WTC11 (cell line): ENCODE measurements at regions not wholly inside any gene's neighbourhood (a gene's known extent, or its start where the extent isn't known, plus 50 kb on each side); places are given as distances from the start of the nearest gene placed in this dataset.

Source experiments
- ATAC-seq: fragments of 200-7000 bp; cut with Tn5 transposase; 2 replicates; pipeline ENCODE4 v1.10.0; 2021; ENCODE audit warnings: mild to moderate bottlenecking, moderate library complexity
- CTCF ChIA-PET: fragments of 300-600 bp; sonication (Branson Sonifier 250); formaldehyde crosslinking; loops from one replicate; lab custom pipeline; 2021; ENCODE audit warnings: antibody characterized with exemption; lab: Charles Lee
- POLR2A ChIA-PET: fragments of 350-600 bp; sonication (Branson Sonifier 250); formaldehyde crosslinking; loops from one replicate; lab custom pipeline; 2021; ENCODE audit warnings: antibody characterized with exemption; lab: Charles Lee
- DNase-seq: peaks from one replicate; pipeline ENCODE4 v3.0.0; 2021; ENCODE audit warnings: low spot score
- H3K27ac Mint-ChIP-seq: 2 replicates; pipeline ENCODE4 v1.8.0; 2021; ENCODE audit warnings: mixed read lengths
- H3K27me3 Mint-ChIP-seq: 2 replicates; pipeline ENCODE4 v1.8.0; 2021; ENCODE audit warnings: low read depth, mild to moderate bottlenecking, moderate library complexity, mixed read lengths
- H3K36me3 Mint-ChIP-seq: 2 replicates; pipeline ENCODE4 v1.8.0; 2021; ENCODE audit warnings: mixed read lengths
- H3K4me1 Mint-ChIP-seq: 2 replicates; pipeline ENCODE4 v1.8.0; 2022; ENCODE audit warnings: mixed read lengths
- H3K4me3 Mint-ChIP-seq: 2 replicates; pipeline ENCODE4 v1.8.0; 2021; ENCODE audit warnings: mild to moderate bottlenecking, moderate library complexity, mixed read lengths
- H3K9me3 Mint-ChIP-seq: 2 replicates; pipeline ENCODE4 v1.8.0; 2021; ENCODE audit warnings: mixed read lengths
- ZNF219 ChIP-seq: sonication (generic); formaldehyde crosslinking; IDR thresholded peaks from 2 replicates; pipeline ENCODE4 v1.8.0; 2023; ENCODE audit warnings: missing genetic modification reagents, mild to moderate bottlenecking, borderline replicate concordance
- ZNF671 ChIP-seq: fragments of 250-450 bp; sonication (Bioruptor Pico); IDR thresholded peaks from 2 replicates; pipeline ENCODE4 v1.8.0; 2021; ENCODE audit warnings: mild to moderate bottlenecking
- TF ChIP-seq, protein P1 (sequence below): sonication (generic); formaldehyde crosslinking; IDR thresholded peaks from 2 replicates; pipeline ENCODE4 v1.8.1; 2023; ENCODE audit warnings: mild to moderate bottlenecking, missing genetic modification reagents, moderate library complexity
- TF ChIP-seq, protein P2 (sequence below): sonication (generic); formaldehyde crosslinking; IDR thresholded peaks from 2 replicates; pipeline ENCODE4 v1.8.0; 2022; ENCODE audit warnings: mild to moderate bottlenecking, missing genetic modification reagents
- TF ChIP-seq, protein P3 (sequence below): sonication (generic); formaldehyde crosslinking; IDR thresholded peaks from 2 replicates; pipeline ENCODE4 v1.8.1; 2023; ENCODE audit warnings: mild to moderate bottlenecking, missing genetic modification reagents
- TF ChIP-seq, protein P4 (sequence below): fragments of 250-450 bp; sonication (Bioruptor Pico); IDR thresholded peaks from 2 replicates; pipeline ENCODE4 v1.9.0; 2021; ENCODE audit warnings: moderate library complexity, mild to moderate bottlenecking, inconsistent platforms, borderline replicate concordance
- TF ChIP-seq, protein P5 (sequence below): sonication (generic); formaldehyde crosslinking; IDR thresholded peaks from 2 replicates; pipeline ENCODE4 v1.8.1; 2022; ENCODE audit warnings: mild to moderate bottlenecking, moderate library complexity, missing genetic modification reagents
- TF ChIP-seq, protein P6 (sequence below): sonication (generic); formaldehyde crosslinking; IDR thresholded peaks from 2 replicates; pipeline ENCODE4 v1.8.0; 2023; ENCODE audit warnings: missing genetic modification reagents
- TF ChIP-seq, protein P7 (sequence below): sonication (generic); formaldehyde crosslinking; IDR thresholded peaks from 2 replicates; pipeline ENCODE4 v1.8.0; 2022; ENCODE audit warnings: missing genetic modification reagents
- TF ChIP-seq, protein P8 (sequence below): sonication (generic); formaldehyde crosslinking; IDR thresholded peaks from 2 replicates; pipeline ENCODE4 v1.8.1; 2022; ENCODE audit warnings: missing genetic modification reagents, borderline replicate concordance
- TF ChIP-seq, protein P9 (sequence below): sonication (generic); formaldehyde crosslinking; conservative IDR thresholded peaks from 2 replicates; pipeline ENCODE4 v1.8.1; 2022; ENCODE audit warnings: mild to moderate bottlenecking, missing genetic modification reagents
- TF ChIP-seq, protein P10 (sequence below): sonication (generic); formaldehyde crosslinking; IDR thresholded peaks from 2 replicates; pipeline ENCODE4 v1.8.0; 2023; ENCODE audit warnings: missing genetic modification reagents, mild to moderate bottlenecking, borderline replicate concordance

DNA sequence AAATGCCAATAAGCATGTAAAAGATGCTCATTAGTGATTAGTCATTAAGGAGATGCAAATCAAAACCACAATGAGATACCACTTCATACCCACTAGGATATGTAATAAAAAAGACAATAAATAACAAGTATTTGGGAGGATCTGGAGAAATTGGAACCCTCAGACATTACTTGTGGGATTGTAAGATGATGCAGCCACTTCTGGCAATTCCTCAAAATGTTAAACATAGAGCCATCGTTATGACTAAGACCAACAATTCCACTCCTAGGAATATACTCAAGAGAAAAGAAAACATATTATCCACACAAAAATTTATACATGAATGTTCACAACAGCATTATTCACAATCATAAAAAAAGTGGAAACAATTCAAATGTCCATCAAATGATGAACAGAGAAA lies 336.2 kb upstream of the PMFBP1 start:
- H3K27me3 Mint-ChIP-seq, result no peaks in the 10 kb centered on the region
- ATAC-seq (no peak), DNase-seq (no peak)
- TF ChIP-seq, protein P1, sequence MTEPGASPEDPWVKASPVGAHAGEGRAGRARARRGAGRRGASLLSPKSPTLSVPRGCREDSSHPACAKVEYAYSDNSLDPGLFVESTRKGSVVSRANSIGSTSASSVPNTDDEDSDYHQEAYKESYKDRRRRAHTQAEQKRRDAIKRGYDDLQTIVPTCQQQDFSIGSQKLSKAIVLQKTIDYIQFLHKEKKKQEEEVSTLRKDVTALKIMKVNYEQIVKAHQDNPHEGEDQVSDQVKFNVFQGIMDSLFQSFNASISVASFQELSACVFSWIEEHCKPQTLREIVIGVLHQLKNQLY (CRISPR knock-in tag), result no peak
- TF ChIP-seq, protein P2, sequence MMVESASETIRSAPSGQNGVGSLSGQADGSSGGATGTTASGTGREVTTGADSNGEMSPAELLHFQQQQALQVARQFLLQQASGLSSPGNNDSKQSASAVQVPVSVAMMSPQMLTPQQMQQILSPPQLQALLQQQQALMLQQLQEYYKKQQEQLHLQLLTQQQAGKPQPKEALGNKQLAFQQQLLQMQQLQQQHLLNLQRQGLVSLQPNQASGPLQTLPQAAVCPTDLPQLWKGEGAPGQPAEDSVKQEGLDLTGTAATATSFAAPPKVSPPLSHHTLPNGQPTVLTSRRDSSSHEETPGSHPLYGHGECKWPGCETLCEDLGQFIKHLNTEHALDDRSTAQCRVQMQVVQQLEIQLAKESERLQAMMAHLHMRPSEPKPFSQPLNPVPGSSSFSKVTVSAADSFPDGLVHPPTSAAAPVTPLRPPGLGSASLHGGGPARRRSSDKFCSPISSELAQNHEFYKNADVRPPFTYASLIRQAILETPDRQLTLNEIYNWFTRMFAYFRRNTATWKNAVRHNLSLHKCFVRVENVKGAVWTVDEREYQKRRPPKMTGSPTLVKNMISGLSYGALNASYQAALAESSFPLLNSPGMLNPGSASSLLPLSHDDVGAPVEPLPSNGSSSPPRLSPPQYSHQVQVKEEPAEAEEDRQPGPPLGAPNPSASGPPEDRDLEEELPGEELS (CRISPR knock-in tag), result no peak
- TF ChIP-seq, protein P3, sequence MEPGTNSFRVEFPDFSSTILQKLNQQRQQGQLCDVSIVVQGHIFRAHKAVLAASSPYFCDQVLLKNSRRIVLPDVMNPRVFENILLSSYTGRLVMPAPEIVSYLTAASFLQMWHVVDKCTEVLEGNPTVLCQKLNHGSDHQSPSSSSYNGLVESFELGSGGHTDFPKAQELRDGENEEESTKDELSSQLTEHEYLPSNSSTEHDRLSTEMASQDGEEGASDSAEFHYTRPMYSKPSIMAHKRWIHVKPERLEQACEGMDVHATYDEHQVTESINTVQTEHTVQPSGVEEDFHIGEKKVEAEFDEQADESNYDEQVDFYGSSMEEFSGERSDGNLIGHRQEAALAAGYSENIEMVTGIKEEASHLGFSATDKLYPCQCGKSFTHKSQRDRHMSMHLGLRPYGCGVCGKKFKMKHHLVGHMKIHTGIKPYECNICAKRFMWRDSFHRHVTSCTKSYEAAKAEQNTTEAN (CRISPR knock-in tag), result no peak
- TF ChIP-seq, protein P4, sequence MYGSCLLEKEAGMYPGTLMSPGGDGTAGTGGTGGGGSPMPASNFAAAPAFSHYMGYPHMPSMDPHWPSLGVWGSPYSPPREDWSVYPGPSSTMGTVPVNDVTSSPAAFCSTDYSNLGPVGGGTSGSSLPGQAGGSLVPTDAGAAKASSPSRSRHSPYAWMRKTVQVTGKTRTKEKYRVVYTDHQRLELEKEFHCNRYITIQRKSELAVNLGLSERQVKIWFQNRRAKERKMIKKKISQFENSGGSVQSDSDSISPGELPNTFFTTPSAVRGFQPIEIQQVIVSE, result no peak
- TF ChIP-seq, protein P5, sequence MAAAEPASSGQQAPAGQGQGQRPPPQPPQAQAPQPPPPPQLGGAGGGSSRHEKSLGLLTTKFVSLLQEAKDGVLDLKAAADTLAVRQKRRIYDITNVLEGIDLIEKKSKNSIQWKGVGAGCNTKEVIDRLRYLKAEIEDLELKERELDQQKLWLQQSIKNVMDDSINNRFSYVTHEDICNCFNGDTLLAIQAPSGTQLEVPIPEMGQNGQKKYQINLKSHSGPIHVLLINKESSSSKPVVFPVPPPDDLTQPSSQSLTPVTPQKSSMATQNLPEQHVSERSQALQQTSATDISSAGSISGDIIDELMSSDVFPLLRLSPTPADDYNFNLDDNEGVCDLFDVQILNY (CRISPR knock-in tag), result no peak
- TF ChIP-seq, protein P6, sequence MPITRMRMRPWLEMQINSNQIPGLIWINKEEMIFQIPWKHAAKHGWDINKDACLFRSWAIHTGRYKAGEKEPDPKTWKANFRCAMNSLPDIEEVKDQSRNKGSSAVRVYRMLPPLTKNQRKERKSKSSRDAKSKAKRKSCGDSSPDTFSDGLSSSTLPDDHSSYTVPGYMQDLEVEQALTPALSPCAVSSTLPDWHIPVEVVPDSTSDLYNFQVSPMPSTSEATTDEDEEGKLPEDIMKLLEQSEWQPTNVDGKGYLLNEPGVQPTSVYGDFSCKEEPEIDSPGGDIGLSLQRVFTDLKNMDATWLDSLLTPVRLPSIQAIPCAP (CRISPR knock-in tag), result no peak
- TF ChIP-seq, protein P7, sequence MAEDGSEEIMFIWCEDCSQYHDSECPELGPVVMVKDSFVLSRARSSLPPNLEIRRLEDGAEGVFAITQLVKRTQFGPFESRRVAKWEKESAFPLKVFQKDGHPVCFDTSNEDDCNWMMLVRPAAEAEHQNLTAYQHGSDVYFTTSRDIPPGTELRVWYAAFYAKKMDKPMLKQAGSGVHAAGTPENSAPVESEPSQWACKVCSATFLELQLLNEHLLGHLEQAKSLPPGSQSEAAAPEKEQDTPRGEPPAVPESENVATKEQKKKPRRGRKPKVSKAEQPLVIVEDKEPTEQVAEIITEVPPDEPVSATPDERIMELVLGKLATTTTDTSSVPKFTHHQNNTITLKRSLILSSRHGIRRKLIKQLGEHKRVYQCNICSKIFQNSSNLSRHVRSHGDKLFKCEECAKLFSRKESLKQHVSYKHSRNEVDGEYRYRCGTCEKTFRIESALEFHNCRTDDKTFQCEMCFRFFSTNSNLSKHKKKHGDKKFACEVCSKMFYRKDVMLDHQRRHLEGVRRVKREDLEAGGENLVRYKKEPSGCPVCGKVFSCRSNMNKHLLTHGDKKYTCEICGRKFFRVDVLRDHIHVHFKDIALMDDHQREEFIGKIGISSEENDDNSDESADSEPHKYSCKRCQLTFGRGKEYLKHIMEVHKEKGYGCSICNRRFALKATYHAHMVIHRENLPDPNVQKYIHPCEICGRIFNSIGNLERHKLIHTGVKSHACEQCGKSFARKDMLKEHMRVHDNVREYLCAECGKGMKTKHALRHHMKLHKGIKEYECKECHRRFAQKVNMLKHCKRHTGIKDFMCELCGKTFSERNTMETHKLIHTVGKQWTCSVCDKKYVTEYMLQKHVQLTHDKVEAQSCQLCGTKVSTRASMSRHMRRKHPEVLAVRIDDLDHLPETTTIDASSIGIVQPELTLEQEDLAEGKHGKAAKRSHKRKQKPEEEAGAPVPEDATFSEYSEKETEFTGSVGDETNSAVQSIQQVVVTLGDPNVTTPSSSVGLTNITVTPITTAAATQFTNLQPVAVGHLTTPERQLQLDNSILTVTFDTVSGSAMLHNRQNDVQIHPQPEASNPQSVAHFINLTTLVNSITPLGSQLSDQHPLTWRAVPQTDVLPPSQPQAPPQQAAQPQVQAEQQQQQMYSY (CRISPR knock-in tag), result no peak
- TF ChIP-seq, protein P8, sequence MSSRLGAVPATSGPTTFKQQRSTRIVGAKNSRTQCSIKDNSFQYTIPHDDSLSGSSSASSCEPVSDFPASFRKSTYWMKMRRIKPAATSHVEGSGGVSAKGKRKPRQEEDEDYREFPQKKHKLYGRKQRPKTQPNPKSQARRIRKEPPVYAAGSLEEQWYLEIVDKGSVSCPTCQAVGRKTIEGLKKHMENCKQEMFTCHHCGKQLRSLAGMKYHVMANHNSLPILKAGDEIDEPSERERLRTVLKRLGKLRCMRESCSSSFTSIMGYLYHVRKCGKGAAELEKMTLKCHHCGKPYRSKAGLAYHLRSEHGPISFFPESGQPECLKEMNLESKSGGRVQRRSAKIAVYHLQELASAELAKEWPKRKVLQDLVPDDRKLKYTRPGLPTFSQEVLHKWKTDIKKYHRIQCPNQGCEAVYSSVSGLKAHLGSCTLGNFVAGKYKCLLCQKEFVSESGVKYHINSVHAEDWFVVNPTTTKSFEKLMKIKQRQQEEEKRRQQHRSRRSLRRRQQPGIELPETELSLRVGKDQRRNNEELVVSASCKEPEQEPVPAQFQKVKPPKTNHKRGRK, result no peak
- TF ChIP-seq, protein P9, sequence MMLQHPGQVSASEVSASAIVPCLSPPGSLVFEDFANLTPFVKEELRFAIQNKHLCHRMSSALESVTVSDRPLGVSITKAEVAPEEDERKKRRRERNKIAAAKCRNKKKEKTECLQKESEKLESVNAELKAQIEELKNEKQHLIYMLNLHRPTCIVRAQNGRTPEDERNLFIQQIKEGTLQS (CRISPR knock-in tag), result no peak
- TF ChIP-seq ZNF219 (no peak), ZNF671 (CRISPR knock-in tag) (no peak)
- TF ChIP-seq, protein P10, sequence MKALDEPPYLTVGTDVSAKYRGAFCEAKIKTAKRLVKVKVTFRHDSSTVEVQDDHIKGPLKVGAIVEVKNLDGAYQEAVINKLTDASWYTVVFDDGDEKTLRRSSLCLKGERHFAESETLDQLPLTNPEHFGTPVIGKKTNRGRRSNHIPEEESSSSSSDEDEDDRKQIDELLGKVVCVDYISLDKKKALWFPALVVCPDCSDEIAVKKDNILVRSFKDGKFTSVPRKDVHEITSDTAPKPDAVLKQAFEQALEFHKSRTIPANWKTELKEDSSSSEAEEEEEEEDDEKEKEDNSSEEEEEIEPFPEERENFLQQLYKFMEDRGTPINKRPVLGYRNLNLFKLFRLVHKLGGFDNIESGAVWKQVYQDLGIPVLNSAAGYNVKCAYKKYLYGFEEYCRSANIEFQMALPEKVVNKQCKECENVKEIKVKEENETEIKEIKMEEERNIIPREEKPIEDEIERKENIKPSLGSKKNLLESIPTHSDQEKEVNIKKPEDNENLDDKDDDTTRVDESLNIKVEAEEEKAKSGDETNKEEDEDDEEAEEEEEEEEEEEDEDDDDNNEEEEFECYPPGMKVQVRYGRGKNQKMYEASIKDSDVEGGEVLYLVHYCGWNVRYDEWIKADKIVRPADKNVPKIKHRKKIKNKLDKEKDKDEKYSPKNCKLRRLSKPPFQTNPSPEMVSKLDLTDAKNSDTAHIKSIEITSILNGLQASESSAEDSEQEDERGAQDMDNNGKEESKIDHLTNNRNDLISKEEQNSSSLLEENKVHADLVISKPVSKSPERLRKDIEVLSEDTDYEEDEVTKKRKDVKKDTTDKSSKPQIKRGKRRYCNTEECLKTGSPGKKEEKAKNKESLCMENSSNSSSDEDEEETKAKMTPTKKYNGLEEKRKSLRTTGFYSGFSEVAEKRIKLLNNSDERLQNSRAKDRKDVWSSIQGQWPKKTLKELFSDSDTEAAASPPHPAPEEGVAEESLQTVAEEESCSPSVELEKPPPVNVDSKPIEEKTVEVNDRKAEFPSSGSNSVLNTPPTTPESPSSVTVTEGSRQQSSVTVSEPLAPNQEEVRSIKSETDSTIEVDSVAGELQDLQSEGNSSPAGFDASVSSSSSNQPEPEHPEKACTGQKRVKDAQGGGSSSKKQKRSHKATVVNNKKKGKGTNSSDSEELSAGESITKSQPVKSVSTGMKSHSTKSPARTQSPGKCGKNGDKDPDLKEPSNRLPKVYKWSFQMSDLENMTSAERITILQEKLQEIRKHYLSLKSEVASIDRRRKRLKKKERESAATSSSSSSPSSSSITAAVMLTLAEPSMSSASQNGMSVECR (CRISPR knock-in tag), result no peak
- peaks cover 4% of the 10 kb centered on the region for H3K36me3 Mint-ChIP-seq
- H3K4me1 Mint-ChIP-seq, result no peaks in the 10 kb centered on the region
- H3K4me3 Mint-ChIP-seq, result no peak overlapping the region
- CTCF ChIA-PET, result no interaction called here
- H3K27ac Mint-ChIP-seq, result no peak overlapping the region
- peaks cover 7% of the 10 kb centered on the region for H3K9me3 Mint-ChIP-seq
- POLR2A ChIA-PET, result no interaction called here
